Trophoblast cell (in vitro differentiated cells and primary cell): ENCODE measurements at regions not wholly inside any gene's neighbourhood (a gene's known extent, or its start where the extent isn't known, plus 50 kb on each side); places are given as distances from the start of the nearest gene placed in this dataset.
A peak's percentile ranks its signal among the peaks of the same experiment; 100 is the strongest.

Source experiments
- DNase-seq, 2 donors: peaks; one replicate each; pipeline ENCODE4 v3.0.0-alpha.2; 2016
- H2AFZ ChIP-seq: 2 replicates; pipeline ENCODE4 v1.6.1; 2013; ENCODE audit warnings: low read length, moderate library complexity, mild to moderate bottlenecking; ENCODE audit not compliant: insufficient read depth, poor library complexity
- H2AK5ac ChIP-seq: 2 replicates; pipeline ENCODE4 v1.6.1; 2013; ENCODE audit warnings: mild to moderate bottlenecking, low read length
- H2BK120ac ChIP-seq: 2 replicates; pipeline ENCODE4 v1.6.1; 2013; ENCODE audit warnings: low read length, mild to moderate bottlenecking, moderate library complexity; ENCODE audit not compliant: insufficient read depth, poor library complexity
- H2BK12ac ChIP-seq: 2 replicates; pipeline ENCODE4 v1.6.1; 2013; ENCODE audit warnings: mild to moderate bottlenecking, low read length, moderate library complexity
- H2BK5ac ChIP-seq: 2 replicates; pipeline ENCODE4 v1.6.1; 2013; ENCODE audit warnings: low read length, low read depth, moderate library complexity, mild to moderate bottlenecking; ENCODE audit not compliant: poor library complexity
- H3K14ac ChIP-seq: 2 replicates; pipeline ENCODE4 v1.6.1; 2013; ENCODE audit warnings: mild to moderate bottlenecking, low read length
- H3K18ac ChIP-seq: 2 replicates; pipeline ENCODE4 v1.6.1; 2013; ENCODE audit warnings: mild to moderate bottlenecking, low read length
- H3K23ac ChIP-seq: 2 replicates; pipeline ENCODE4 v1.6.1; 2013; ENCODE audit warnings: low read length
- H3K27ac ChIP-seq: 2 replicates; pipeline ENCODE4 v1.5.1; 2013; ENCODE audit warnings: low read depth, mild to moderate bottlenecking, inconsistent platforms, low read length, moderate library complexity
- H3K27me3 ChIP-seq: 2 replicates; pipeline ENCODE4 v1.6.1; 2013; ENCODE audit warnings: inconsistent platforms, mild to moderate bottlenecking, low read length, moderate library complexity; ENCODE audit not compliant: insufficient read depth
- H3K36me3 ChIP-seq, 2 experiments: 1 replicate in 1 of 2; 2 replicates in 1 of 2; pipeline ENCODE4 v1.6.1; 2013; ENCODE audit warnings: low read length in 2 of 2, mild to moderate bottlenecking in 2 of 2, moderate library complexity in 1 of 2; ENCODE audit not compliant: insufficient read depth in 2 of 2, control insufficient read depth in 1 of 2
- H3K4ac ChIP-seq: 2 replicates; pipeline ENCODE4 v1.6.1; 2013; ENCODE audit warnings: low read depth, mild to moderate bottlenecking, low read length, moderate library complexity
- H3K4me1 ChIP-seq, 2 experiments: 1 replicate in 1 of 2; 2 replicates in 1 of 2; pipeline ENCODE4 v1.6.1; 2013; ENCODE audit warnings: low read length in 2 of 2, mild to moderate bottlenecking in 2 of 2, moderate library complexity in 1 of 2; ENCODE audit not compliant: insufficient read depth in 2 of 2, control insufficient read depth in 1 of 2
- H3K4me2 ChIP-seq: 2 replicates; pipeline ENCODE4 v1.6.1; 2013; ENCODE audit warnings: inconsistent platforms, mild to moderate bottlenecking, low read length, moderate library complexity
- H3K4me3 ChIP-seq: 2 replicates; pipeline ENCODE4 v1.5.1; 2013; ENCODE audit warnings: mild to moderate bottlenecking, low read depth, low read length, inconsistent platforms
- H3K79me1 ChIP-seq: one replicate; pipeline ENCODE4 v1.6.1; 2013; ENCODE audit warnings: low read length
- H3K79me2 ChIP-seq: 2 replicates; pipeline ENCODE4 v1.6.1; 2013; ENCODE audit warnings: low read length, mild to moderate bottlenecking; ENCODE audit not compliant: control insufficient read depth, insufficient read depth, poor library complexity
- H3K9ac ChIP-seq: 2 replicates; pipeline ENCODE4 v1.6.1; 2013; ENCODE audit warnings: mild to moderate bottlenecking, low read length
- H3K9me3 ChIP-seq: 2 replicates; pipeline ENCODE4 v1.6.1; 2013; ENCODE audit warnings: low read depth, mild to moderate bottlenecking, control low read depth, inconsistent platforms, low read length; ENCODE audit not compliant: insufficient read depth
- H4K12ac ChIP-seq: 2 replicates; pipeline ENCODE4 v1.6.1; 2013; ENCODE audit warnings: low read depth, mild to moderate bottlenecking, low read length, moderate library complexity
- H4K8ac ChIP-seq: 2 replicates; pipeline ENCODE4 v1.6.1; 2013; ENCODE audit warnings: low read depth, mild to moderate bottlenecking, low read length, moderate library complexity
- H4K91ac ChIP-seq: one replicate; pipeline ENCODE4 v1.6.1; 2013; ENCODE audit warnings: low read depth, mild to moderate bottlenecking, low read length, moderate library complexity
- WGBS: extraction: QIAGEN DNeasy Blood & Tissue Kit; methylation state at CpG from one replicate; pipeline ENCODE4 v1.1.7; 2013; ENCODE audit warnings: missing lambda C conversion rate; ENCODE audit not compliant: insufficient read length, insufficient coverage; ENCODE audit errors: extremely low coverage; 5-methylcytosine and 5-hydroxymethylcytosine counted together

DNA sequence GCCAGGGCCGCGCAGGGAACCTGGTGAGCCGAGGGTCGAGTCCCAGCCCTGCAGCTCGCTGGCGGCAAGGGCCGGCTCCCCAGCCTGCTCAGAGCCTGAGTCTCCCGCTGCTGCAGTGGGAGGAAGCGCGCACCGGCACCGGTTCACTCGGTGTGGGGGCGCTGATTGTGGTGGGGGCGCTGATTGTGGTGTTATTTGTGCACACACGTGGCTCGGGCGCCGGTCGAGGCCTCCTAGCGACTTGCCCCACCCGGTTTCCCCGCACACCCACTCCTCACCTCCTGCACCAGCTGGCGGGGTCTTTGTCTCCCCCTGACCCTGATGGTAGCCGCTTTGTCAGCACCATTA, 266.7 kb downstream of the NSG2 start:
- no peak overlapping the region for H2AK5ac ChIP-seq
- H3K79me2 ChIP-seq, result no peaks in the 10 kb centered on the region
- H2BK5ac ChIP-seq, result no peak overlapping the region
- no peak overlapping the region for H3K23ac ChIP-seq
- H3K9ac ChIP-seq, result no peak overlapping the region
- H3K18ac ChIP-seq, result no peak overlapping the region
- peak overlapping the region; percentile 32 for H4K91ac ChIP-seq
- no peaks in the 10 kb centered on the region for H3K27me3 ChIP-seq
- no peaks in the 10 kb centered on the region for H3K79me1 ChIP-seq
- no peaks in the 10 kb centered on the region for H3K36me3 ChIP-seq
- no peak overlapping the region for H3K4me3 ChIP-seq
- H3K27ac ChIP-seq, result no peak overlapping the region
- no peak overlapping the region for H3K4ac ChIP-seq
- no CpG with 5 or more reads among the region's 25 CpGs for WGBS
- H3K14ac ChIP-seq, result no peak overlapping the region
- H3K9me3 ChIP-seq, result peaks cover 2% of the 10 kb centered on the region
- no peak overlapping the region for H4K12ac ChIP-seq
- H2BK120ac ChIP-seq, result no peak overlapping the region
- H2AFZ ChIP-seq, result no peak overlapping the region
- DNase-seq, result no peak
- peaks cover 0 to 6% of the 10 kb centered on the region in 2 experiments for H3K4me1 ChIP-seq
- H3K4me2 ChIP-seq, result peak overlapping the region; percentile 72
- no peak overlapping the region for H2BK12ac ChIP-seq
- no peak overlapping the region for H4K8ac ChIP-seq

DNA sequence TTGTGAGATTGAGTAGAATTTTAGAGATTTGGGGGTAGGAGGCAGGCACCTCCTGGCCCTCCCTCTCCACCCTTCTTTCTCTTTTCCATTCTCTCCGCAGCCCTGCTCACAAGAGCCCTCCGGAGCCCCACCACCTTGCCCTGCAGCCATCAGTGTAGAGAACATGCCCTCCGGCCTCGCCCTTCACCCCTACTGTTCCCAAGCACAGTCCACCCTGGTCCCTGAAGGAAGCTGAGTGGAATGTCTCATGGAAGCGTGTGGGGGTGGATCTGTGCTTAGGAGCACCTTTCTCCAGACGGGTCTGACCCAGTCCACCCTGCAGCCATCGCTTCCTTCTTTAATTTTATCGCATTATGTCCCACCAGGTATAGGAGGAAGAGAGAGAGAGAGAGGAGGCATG, 267.1 kb downstream of the NSG2 start:
- Histone ChIP-seq H3K79me2 (no peaks in the 10 kb centered on the region), H3K9me3 (peaks cover 2% of the 10 kb centered on the region), H2AK5ac (no peak overlapping the region), H2AFZ (no peak overlapping the region), H2BK120ac (no peak overlapping the region), H3K9ac (no peak overlapping the region), H3K27me3 (no peaks in the 10 kb centered on the region), H3K4me3 (no peak overlapping the region), H3K18ac (no peak overlapping the region), H3K27ac (no peak overlapping the region), H3K4me1 (peaks cover 0 to 6% of the 10 kb centered on the region in 2 experiments), H4K8ac (no peak overlapping the region), H2BK12ac (no peak overlapping the region), H3K4ac (no peak overlapping the region), H4K12ac (no peak overlapping the region), H3K23ac (no peak overlapping the region), H3K79me1 (no peaks in the 10 kb centered on the region), H3K14ac (no peak overlapping the region), H2BK5ac (no peak overlapping the region), H3K36me3 (no peaks in the 10 kb centered on the region), H4K91ac (no peak overlapping the region), H3K4me2 (no peak overlapping the region)
- DNase-seq, result no peak
- no CpG with 5 or more reads among the region's 8 CpGs for WGBS

DNA sequence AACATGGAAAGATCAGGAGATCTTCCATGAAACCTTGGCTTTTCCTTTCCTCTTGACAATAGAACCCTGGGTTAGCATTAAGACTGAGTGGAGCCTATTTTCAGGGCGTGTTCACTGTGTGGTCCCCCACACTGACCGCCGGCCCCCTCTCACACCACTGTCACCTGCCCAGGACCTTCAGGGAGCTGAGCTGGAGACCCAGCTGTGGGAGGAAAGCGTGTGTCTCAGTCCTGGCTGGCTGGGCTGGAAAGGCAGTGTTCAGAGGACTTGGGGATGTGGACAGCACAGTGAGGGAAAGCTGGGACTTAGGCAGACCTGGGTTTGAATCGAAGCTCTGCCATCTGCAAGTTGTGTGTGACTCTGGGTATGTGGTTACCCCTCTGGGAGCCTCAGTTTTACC, 268.1 kb downstream of the NSG2 start:
- no peaks in the 10 kb centered on the region for H3K79me2 ChIP-seq
- H3K27me3 ChIP-seq, result no peaks in the 10 kb centered on the region
- no peak for DNase-seq
- no peak overlapping the region for H3K4ac ChIP-seq
- no peak overlapping the region for H3K18ac ChIP-seq
- H3K36me3 ChIP-seq, result no peaks in the 10 kb centered on the region
- H2BK5ac ChIP-seq, result no peak overlapping the region
- H3K4me2 ChIP-seq, result no peak overlapping the region
- no CpG with 5 or more reads among the region's 5 CpGs for WGBS
- H2AFZ ChIP-seq, result no peak overlapping the region
- no peak overlapping the region for H3K27ac ChIP-seq
- H3K14ac ChIP-seq, result no peak overlapping the region
- H3K23ac ChIP-seq, result no peak overlapping the region
- peak overlapping the region; percentile 18 for H3K4me3 ChIP-seq
- H2BK12ac ChIP-seq, result no peak overlapping the region
- H3K4me1 ChIP-seq, result peaks cover 0 to 6% of the 10 kb centered on the region in 2 experiments
- no peak overlapping the region for H4K91ac ChIP-seq
- H4K8ac ChIP-seq, result no peak overlapping the region
- no peak overlapping the region for H3K9ac ChIP-seq
- no peak overlapping the region for H2BK120ac ChIP-seq
- no peak overlapping the region for H2AK5ac ChIP-seq
- H3K9me3 ChIP-seq, result peaks cover 2% of the 10 kb centered on the region
- H4K12ac ChIP-seq, result no peak overlapping the region
- H3K79me1 ChIP-seq, result no peaks in the 10 kb centered on the region

DNA sequence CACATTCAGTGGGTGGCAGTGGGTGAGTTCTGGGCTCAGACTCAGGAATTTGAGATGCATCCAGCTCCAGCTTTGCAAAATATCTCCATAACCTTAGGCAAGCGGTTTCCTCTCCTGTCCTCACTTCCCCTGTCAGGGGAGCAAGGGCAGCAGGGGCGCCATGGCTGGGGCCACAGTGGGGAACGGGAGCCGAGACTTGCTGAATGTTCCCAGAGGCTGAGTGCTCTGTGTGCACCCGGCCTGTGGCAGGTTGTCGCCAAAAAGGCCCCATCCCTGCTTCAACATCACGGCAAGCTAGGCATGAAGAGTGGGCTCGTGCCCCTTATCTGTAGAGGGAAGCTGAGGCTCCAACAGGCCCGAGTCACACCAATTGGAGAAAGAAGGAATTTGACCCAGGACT, 268.8 kb downstream of the NSG2 start:
- Histone ChIP-seq H2BK5ac (no peak overlapping the region), H3K36me3 (no peaks in the 10 kb centered on the region), H3K79me2 (no peaks in the 10 kb centered on the region), H3K14ac (no peak overlapping the region), H4K91ac (no peak overlapping the region), H3K27ac (no peak overlapping the region), H3K4me2 (no peak overlapping the region), H3K79me1 (no peaks in the 10 kb centered on the region), H2AK5ac (no peak overlapping the region), H3K4ac (no peak overlapping the region), H3K27me3 (no peaks in the 10 kb centered on the region), H3K4me3 (no peak overlapping the region), H2BK120ac (no peak overlapping the region), H4K8ac (no peak overlapping the region), H2AFZ (no peak overlapping the region), H3K23ac (no peak overlapping the region), H3K9me3 (peaks cover 2% of the 10 kb centered on the region), H2BK12ac (no peak overlapping the region), H3K4me1 (peaks cover 0 to 6% of the 10 kb centered on the region in 2 experiments), H3K18ac (no peak overlapping the region), H4K12ac (no peak overlapping the region), H3K9ac (no peak overlapping the region)
- no CpG with 5 or more reads among the region's 9 CpGs for WGBS
- DNase-seq, result no peak
